SK-N-SH treated with all-trans-retinoic acid at 6 μM for 48 hours (cell line): ENCODE measurements at regions not wholly inside any gene's neighbourhood (a gene's known extent, or its start where the extent isn't known, plus 50 kb on each side); places are given as distances from the start of the nearest gene placed in this dataset.

ENCODE experiments used
- ATAC-seq: fragments of 200-7000 bp; cut with Tn5 transposase; 3 replicates; pipeline ENCODE4 v1.9.1; 2020; ENCODE audit warnings: mild to moderate bottlenecking, moderate library complexity
- BACH2 ChIP-seq: fragments of 250-450 bp; sonication (Bioruptor Pico); IDR thresholded peaks from 2 replicates; pipeline ENCODE4 v1.9.0; 2021; ENCODE audit warnings: mild to moderate bottlenecking, borderline replicate concordance
- CREB5 ChIP-seq: fragments of 250-450 bp; sonication (Bioruptor Pico); IDR thresholded peaks from 2 replicates; pipeline ENCODE4 v1.5.1; 2020; ENCODE audit warnings: low read depth, mild to moderate bottlenecking, moderate library complexity
- CSRNP3 ChIP-seq: fragments of 250-450 bp; sonication (Bioruptor Pico); IDR thresholded peaks from 2 replicates; pipeline ENCODE4 v1.5.1; 2021; ENCODE audit warnings: mild to moderate bottlenecking, moderate library complexity
- ESRRG ChIP-seq: fragments of 250-450 bp; sonication (Bioruptor Pico); IDR thresholded peaks from 2 replicates; pipeline ENCODE4 v1.6.1; 2021; ENCODE audit warnings: mild to moderate bottlenecking
- GLIS3 ChIP-seq: fragments of 250-450 bp; sonication (Bioruptor Pico); IDR thresholded peaks from 2 replicates; pipeline ENCODE4 v1.5.0; 2020; ENCODE audit warnings: mild to moderate bottlenecking, moderate library complexity
- ISL1 ChIP-seq: fragments of 250-450 bp; sonication (Bioruptor Pico); IDR thresholded peaks from 2 replicates; pipeline ENCODE4 v2.1.2; 2022; ENCODE audit warnings: mild to moderate bottlenecking, moderate library complexity
- OSR1 ChIP-seq: fragments of 250-450 bp; sonication (Bioruptor Pico); IDR thresholded peaks from 2 replicates; pipeline ENCODE4 v1.8.0; 2022; ENCODE audit warnings: moderate library complexity, mild to moderate bottlenecking, inconsistent platforms
- PATZ1 ChIP-seq: fragments of 250-450 bp; sonication (Bioruptor Pico); IDR thresholded peaks from 2 replicates; pipeline ENCODE4 v1.8.0; 2020; ENCODE audit warnings: mild to moderate bottlenecking, moderate library complexity, borderline replicate concordance
- POU6F1 ChIP-seq: fragments of 250-450 bp; sonication (Bioruptor Pico); IDR thresholded peaks from 2 replicates; pipeline ENCODE4 v1.8.0; 2021; ENCODE audit warnings: low read depth, mild to moderate bottlenecking, moderate library complexity, borderline replicate concordance
- RARB ChIP-seq: fragments of 250-450 bp; sonication (Bioruptor Pico); IDR thresholded peaks from 2 replicates; pipeline ENCODE4 v1.8.0; 2021; ENCODE audit warnings: mild to moderate bottlenecking, moderate library complexity
- SNAI2 ChIP-seq: fragments of 250-450 bp; sonication (Bioruptor Pico); IDR thresholded peaks from 2 replicates; pipeline ENCODE4 v1.5.0; 2020; ENCODE audit warnings: mild to moderate bottlenecking, moderate library complexity
- TCF4 ChIP-seq: fragments of 250-450 bp; sonication (Bioruptor Pico); IDR thresholded peaks from 2 replicates; pipeline ENCODE4 v1.8.0; 2021; ENCODE audit warnings: mild to moderate bottlenecking, moderate library complexity, borderline replicate concordance
- TOX ChIP-seq: fragments of 250-450 bp; sonication (Bioruptor Pico); IDR thresholded peaks from 2 replicates; pipeline ENCODE4 v1.8.0; 2021; ENCODE audit warnings: mild to moderate bottlenecking, moderate library complexity, borderline replicate concordance
- ZC3H10 ChIP-seq: fragments of 250-450 bp; sonication (Bioruptor Pico); IDR thresholded peaks from 2 replicates; pipeline ENCODE4 v1.5.1; 2021; ENCODE audit warnings: mild to moderate bottlenecking, moderate library complexity
- ZFP30 ChIP-seq: fragments of 450-650 bp; formaldehyde crosslinking; IDR thresholded peaks from 2 replicates; pipeline ENCODE4 v1.5.0; 2022; ENCODE audit warnings: mild to moderate bottlenecking, moderate library complexity
- ZNF565 ChIP-seq: fragments of 450-650 bp; formaldehyde crosslinking; conservative IDR thresholded peaks from 2 replicates; pipeline ENCODE4 v1.5.0; 2020; ENCODE audit warnings: low read depth, mild to moderate bottlenecking, moderate library complexity
- ZNF70 ChIP-seq: fragments of 450-650 bp; formaldehyde crosslinking; IDR thresholded peaks from 2 replicates; pipeline ENCODE4 v1.5.0; 2020; ENCODE audit warnings: mild to moderate bottlenecking, moderate library complexity

GRCh38 chr7:157061979-157062378 is 51.5 kb upstream of the MNX1 start:
- no peak for ATAC-seq

GRCh38 chr7:157065046-157065445 is 54.6 kb upstream of the MNX1 start:
- TF ChIP-seq ESRRG (CRISPR knock-in tag) (no peak), POU6F1 (CRISPR knock-in tag) (no peak), ZFP30 (no peak), GLIS3 (CRISPR knock-in tag) (no peak), TCF4 (CRISPR knock-in tag) (no peak), ZNF70 (CRISPR knock-in tag) (no peak)
- TF ChIP-seq, all 23 proteins: peak for 0
- no peak for ATAC-seq

More at GRCh38 chr7:157061979-157062378, 51.5 kb upstream of the MNX1 start:
- no peak for TF ChIP-seq ZC3H10 (CRISPR knock-in tag)
- no peak for TF ChIP-seq CREB5 (CRISPR knock-in tag)

GRCh38 chr7:157072361-157072760 is 61.9 kb upstream of the MNX1 start:
- no peak for ATAC-seq
- no peak for TF ChIP-seq ZNF565 (CRISPR knock-in tag)
- no peak for TF ChIP-seq RARB (CRISPR knock-in tag)
- no peak for TF ChIP-seq TOX
- TF ChIP-seq GLIS3 (CRISPR knock-in tag), result no peak
- TF ChIP-seq PATZ1 (CRISPR knock-in tag), result no peak
- TF ChIP-seq ZNF70 (CRISPR knock-in tag), result no peak
- TF ChIP-seq CSRNP3 (CRISPR knock-in tag), result no peak
- no peak for TF ChIP-seq CREB5 (CRISPR knock-in tag)

GRCh38 chr7:157073335-157073734 is 62.9 kb upstream of the MNX1 start:
- ATAC-seq, result no peak
- no peak for TF ChIP-seq SNAI2 (CRISPR knock-in tag)
- TF ChIP-seq ESRRG (CRISPR knock-in tag), result no peak
- no peak for TF ChIP-seq PATZ1 (CRISPR knock-in tag)
- no peak for TF ChIP-seq ISL1 (CRISPR knock-in tag)
- TF ChIP-seq TOX, result no peak
- no peak for TF ChIP-seq OSR1
- TF ChIP-seq ZC3H10 (CRISPR knock-in tag), result no peak
- no peak for TF ChIP-seq BACH2 (CRISPR knock-in tag)
- no peak for TF ChIP-seq ZFP30
